Caco-2 (cell line): ENCODE measurements at regions not wholly inside any gene's neighbourhood (a gene's known extent, or its start where the extent isn't known, plus 50 kb on each side); places are given as distances from the start of the nearest gene placed in this dataset.

Experiments used
- BruUV-seq: library from RNA; stranded (reverse); fragments of 400-500 nt; replicated peaks from 2 replicates; lab custom pipeline; 2021; lab: Mats Ljungman, UMichigan
- CTCF ChIA-PET: fragments of 300-600 bp; sonication (Branson Sonifier 250); formaldehyde crosslinking; loops from one replicate; lab custom pipeline; 2022; ENCODE audit warnings: antibody characterized with exemption; lab: Charles Lee
- POLR2A ChIA-PET: fragments of 300-600 bp; sonication (Branson Sonifier 250); formaldehyde crosslinking; loops from one replicate; lab custom pipeline; 2022; ENCODE audit warnings: antibody characterized with exemption; lab: Charles Lee
- DNase-seq, 2 experiments: peaks; one replicate each; pipeline versions ENCODE4 v3.0.0 to v3.0.0-alpha.2; 2020 to 2022
- H3K27me3 ChIP-seq: replicated peaks from 2 replicates; pipeline ENCODE4 v1.6.0; 2011; ENCODE audit warnings: low read length; ENCODE audit not compliant: control insufficient read depth, insufficient read depth
- H3K36me3 ChIP-seq: 2 replicates; pipeline ENCODE4 v1.5.1; 2011; ENCODE audit warnings: low read length; ENCODE audit not compliant: control insufficient read depth, insufficient read depth
- H3K4me1 ChIP-seq: fragments of 250-450 bp; sonication (Bioruptor Pico); 2 replicates; pipeline ENCODE4 v1.5.1; 2020; ENCODE audit warnings: mild to moderate bottlenecking
- H3K4me3 ChIP-seq: 2 replicates; pipeline ENCODE4 v1.5.1; 2011; ENCODE audit warnings: low read depth, mild to moderate bottlenecking, control low read depth, low read length
- H3K9me3 ChIP-seq: fragments of 250-450 bp; sonication (Bioruptor Pico); 2 replicates; pipeline ENCODE4 v1.5.1; 2020; ENCODE audit warnings: mild to moderate bottlenecking, moderate library complexity
- H3K27ac Mint-ChIP-seq: one replicate; pipeline ENCODE4 v1.8.0; 2022; ENCODE audit warnings: mixed read lengths; ENCODE audit not compliant: unreplicated experiment
- H3K27me3 Mint-ChIP-seq: one replicate; pipeline ENCODE4 v1.8.0; 2022; ENCODE audit warnings: mixed read lengths; ENCODE audit not compliant: insufficient read depth, unreplicated experiment
- H3K36me3 Mint-ChIP-seq: one replicate; pipeline ENCODE4 v1.8.0; 2022; ENCODE audit warnings: mild to moderate bottlenecking, mixed read lengths; ENCODE audit not compliant: insufficient read depth, unreplicated experiment
- H3K4me1 Mint-ChIP-seq: one replicate; pipeline ENCODE4 v1.8.0; 2022; ENCODE audit warnings: low read depth, mixed read lengths; ENCODE audit not compliant: unreplicated experiment
- H3K4me3 Mint-ChIP-seq: one replicate; pipeline ENCODE4 v1.8.0; 2022; ENCODE audit warnings: mild to moderate bottlenecking, moderate library complexity, mixed read lengths; ENCODE audit not compliant: unreplicated experiment
- H3K9me3 Mint-ChIP-seq: one replicate; pipeline ENCODE4 v1.8.0; 2022; ENCODE audit warnings: mixed read lengths; ENCODE audit not compliant: unreplicated experiment
- intact Hi-C: fragments of 100-400 bp; cut with micrococcal nuclease; formaldehyde crosslinking; loops from one replicate; pipeline ENCODE4 v1.10.0; 2022; ENCODE audit not compliant: unreplicated experiment
- TF ChIP-seq, protein P1 (sequence below), 2 experiments: fragments of 200-600 bp in 1 of 2; IDR thresholded peaks; 1 replicate in 1 of 2; 2 replicates in 1 of 2; pipeline versions ENCODE4 v1.5.1 to v1.8.0; 2011 to 2022; ENCODE audit warnings: antibody characterized with exemption in 1 of 2, control low read depth in 1 of 2, inconsistent platforms in 1 of 2, low read depth in 1 of 2, low read length in 1 of 2, mild to moderate bottlenecking in 1 of 2, moderate library complexity in 1 of 2; ENCODE audit not compliant: insufficient read depth in 1 of 2, severe bottlenecking in 1 of 2, unreplicated experiment in 1 of 2

DNA sequence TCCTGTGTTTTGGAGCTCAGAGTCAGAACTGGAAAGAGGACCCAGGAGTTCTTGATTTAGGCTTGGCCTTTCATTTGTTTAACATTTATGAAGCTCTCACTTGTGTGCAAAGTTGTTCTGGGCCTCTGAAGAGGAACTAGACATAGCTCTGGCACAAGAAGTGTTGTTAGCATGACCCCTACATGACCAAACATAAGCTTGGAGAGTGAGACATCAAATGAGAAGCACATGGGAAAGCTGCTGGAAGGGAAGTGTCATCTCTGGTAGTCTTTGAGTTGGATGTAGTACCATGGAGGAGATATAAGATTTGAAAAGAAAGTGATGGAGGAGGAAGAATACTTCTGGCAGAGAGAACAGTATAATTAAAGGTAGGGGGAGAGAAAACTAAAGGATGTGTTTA, 370.1 kb downstream of the ADRA2A start:
- intact Hi-C loops = no loop called here
- Mint-ChIP-seq H3K4me1 (no peaks in the 10 kb centered on the region), H3K27ac (no peak overlapping the region), H3K9me3 (no peaks in the 10 kb centered on the region), H3K4me3 (no peak overlapping the region), H3K36me3 (no peaks in the 10 kb centered on the region), H3K27me3 (peaks cover 3% of the 10 kb centered on the region)
- ChIA-PET POLR2A (no interaction called here), CTCF (no interaction called here)
- DNase-seq = no peak
- H3K36me3 ChIP-seq = no peaks in the 10 kb centered on the region
- TF ChIP-seq, protein P1, sequence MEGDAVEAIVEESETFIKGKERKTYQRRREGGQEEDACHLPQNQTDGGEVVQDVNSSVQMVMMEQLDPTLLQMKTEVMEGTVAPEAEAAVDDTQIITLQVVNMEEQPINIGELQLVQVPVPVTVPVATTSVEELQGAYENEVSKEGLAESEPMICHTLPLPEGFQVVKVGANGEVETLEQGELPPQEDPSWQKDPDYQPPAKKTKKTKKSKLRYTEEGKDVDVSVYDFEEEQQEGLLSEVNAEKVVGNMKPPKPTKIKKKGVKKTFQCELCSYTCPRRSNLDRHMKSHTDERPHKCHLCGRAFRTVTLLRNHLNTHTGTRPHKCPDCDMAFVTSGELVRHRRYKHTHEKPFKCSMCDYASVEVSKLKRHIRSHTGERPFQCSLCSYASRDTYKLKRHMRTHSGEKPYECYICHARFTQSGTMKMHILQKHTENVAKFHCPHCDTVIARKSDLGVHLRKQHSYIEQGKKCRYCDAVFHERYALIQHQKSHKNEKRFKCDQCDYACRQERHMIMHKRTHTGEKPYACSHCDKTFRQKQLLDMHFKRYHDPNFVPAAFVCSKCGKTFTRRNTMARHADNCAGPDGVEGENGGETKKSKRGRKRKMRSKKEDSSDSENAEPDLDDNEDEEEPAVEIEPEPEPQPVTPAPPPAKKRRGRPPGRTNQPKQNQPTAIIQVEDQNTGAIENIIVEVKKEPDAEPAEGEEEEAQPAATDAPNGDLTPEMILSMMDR (IDR thresholded peaks at IDR 0.05; ENCODE audit: insufficient read depth in 1 of 2, low read depth in 1 of 2, low read length in 1 of 2, severe bottlenecking in 1 of 2, unreplicated experiment in 1 of 2) = no peak
- BruUV-seq = no TSS peak
- no peaks in the 10 kb centered on the region for H3K9me3 ChIP-seq
- H3K4me3 ChIP-seq = no peak overlapping the region
- H3K27me3 ChIP-seq = no peaks in the 10 kb centered on the region
- no peaks in the 10 kb centered on the region for H3K4me1 ChIP-seq

DNA sequence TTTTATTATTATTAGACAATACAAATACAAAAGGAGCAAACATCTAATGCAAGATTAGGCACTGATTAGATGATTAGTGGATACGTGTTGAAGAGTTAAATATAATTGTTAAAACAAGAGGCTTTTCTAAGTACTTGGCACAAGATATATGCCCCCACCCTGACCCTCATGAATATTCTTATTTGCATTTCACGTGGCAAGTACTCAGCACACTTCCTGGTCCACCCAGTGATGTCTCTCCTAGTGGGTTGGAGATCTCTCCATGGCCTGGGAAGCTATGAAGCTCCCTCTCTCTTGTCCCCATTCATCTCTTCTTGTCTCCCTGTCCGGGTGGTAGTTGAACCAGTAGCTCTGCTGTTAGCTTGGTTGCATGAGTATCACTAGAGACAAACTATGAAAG, 375.3 kb downstream of the ADRA2A start:
- POLR2A ChIA-PET = no interaction called here
- Mint-ChIP-seq H3K4me1 (no peaks in the 10 kb centered on the region), H3K9me3 (peaks cover 8% of the 10 kb centered on the region), H3K4me3 (no peak overlapping the region), H3K27me3 (peaks cover 2% of the 10 kb centered on the region), H3K36me3 (no peaks in the 10 kb centered on the region), H3K27ac (no peak overlapping the region)
- Histone ChIP-seq H3K36me3 (no peaks in the 10 kb centered on the region), H3K27me3 (no peaks in the 10 kb centered on the region), H3K4me1 (no peaks in the 10 kb centered on the region), H3K4me3 (no peak overlapping the region), H3K9me3 (no peaks in the 10 kb centered on the region)
- no TSS peak for BruUV-seq
- CTCF ChIA-PET = no interaction called here
- intact Hi-C loops = no loop called here
- TF ChIP-seq, protein P1 (IDR thresholded peaks at IDR 0.05; ENCODE audit: insufficient read depth in 1 of 2, low read depth in 1 of 2, low read length in 1 of 2, severe bottlenecking in 1 of 2, unreplicated experiment in 1 of 2) = no peak
- no peak for DNase-seq

DNA sequence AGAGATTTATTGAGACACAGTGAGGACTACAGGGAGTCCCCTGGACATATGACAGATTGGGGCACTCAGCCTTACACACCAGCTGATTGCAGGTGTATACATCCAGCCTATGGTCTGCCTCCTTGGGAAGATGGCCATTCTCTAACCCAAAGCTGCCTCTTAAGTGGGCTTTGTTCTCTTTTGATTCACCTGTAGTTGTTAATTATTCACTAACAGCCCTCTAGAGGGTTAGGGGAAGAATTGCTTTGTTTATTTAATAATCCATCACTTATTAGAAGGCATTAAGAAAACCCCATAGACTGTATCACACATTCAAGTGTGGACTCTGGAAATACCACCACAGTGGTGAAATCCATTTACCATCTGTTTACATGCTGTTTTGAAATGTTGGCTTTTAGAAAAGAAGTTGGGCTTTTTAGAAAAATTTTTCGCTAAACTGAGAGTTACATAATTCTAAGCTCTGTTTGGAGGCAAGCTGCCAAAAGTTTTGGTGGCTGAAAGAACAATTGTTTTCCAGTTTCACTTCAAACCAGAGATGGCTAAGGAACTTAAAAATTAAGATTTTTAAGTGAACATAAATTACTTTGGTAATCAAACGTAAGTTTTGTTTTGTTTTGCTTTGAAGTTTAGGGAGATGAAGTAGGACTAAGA, 379.1 kb downstream of the ADRA2A start:
- Mint-ChIP-seq H3K27ac (no peak overlapping the region), H3K4me3 (no peak overlapping the region), H3K36me3 (no peaks in the 10 kb centered on the region), H3K9me3 (peaks cover 8% of the 10 kb centered on the region), H3K27me3 (peaks cover 8% of the 10 kb centered on the region), H3K4me1 (no peaks in the 10 kb centered on the region)
- POLR2A ChIA-PET = no interaction called here
- TF ChIP-seq, protein P1 (IDR thresholded peaks at IDR 0.05; ENCODE audit: insufficient read depth in 1 of 2, low read depth in 1 of 2, low read length in 1 of 2, severe bottlenecking in 1 of 2, unreplicated experiment in 1 of 2) = no peak
- BruUV-seq = no TSS peak
- intact Hi-C loops = no loop called here
- DNase-seq = no peak
- Histone ChIP-seq H3K4me1 (no peaks in the 10 kb centered on the region), H3K9me3 (no peaks in the 10 kb centered on the region), H3K27me3 (no peaks in the 10 kb centered on the region), H3K36me3 (no peaks in the 10 kb centered on the region), H3K4me3 (no peak overlapping the region)
- CTCF ChIA-PET = no interaction called here
